ENCODE measurements at regions not wholly inside any gene's neighbourhood (a gene's known extent, or its start where the extent isn't known, plus 50 kb on each side); places are given as distances from the start of the nearest gene placed in this dataset.

DNA sequence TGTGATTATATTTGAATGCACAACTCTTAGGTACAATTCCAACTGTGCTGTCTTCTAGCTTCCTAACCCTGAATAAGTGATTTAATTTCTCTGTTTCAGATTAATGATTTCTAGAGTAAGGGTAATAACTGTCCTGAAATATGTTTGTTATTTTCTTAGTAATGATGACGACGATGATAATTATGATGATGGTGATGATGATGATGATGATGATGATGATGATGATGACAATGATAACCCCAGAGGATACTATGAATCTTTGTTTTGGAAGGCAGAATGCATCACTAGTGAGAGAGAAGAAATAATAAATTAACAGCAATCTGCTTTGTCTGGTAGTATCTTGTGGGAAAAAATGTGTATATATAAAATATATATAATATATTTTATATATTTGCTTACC lies 317.1 kb upstream of the CDH8 start:
- Histone ChIP-seq H3K4ac (ENCODE audit: low read depth, low read length) (no peak overlapping the region), H3K27ac (ENCODE audit: insufficient read length, low read depth, low read length) (no peak overlapping the region), H3K9ac (ENCODE audit: extremely low read depth, insufficient read length, low read length) (no peak overlapping the region), H2BK20ac (ENCODE audit: low read depth, low read length, poor library complexity, severe bottlenecking) (no peak overlapping the region), H3K9me3 (ENCODE audit: control insufficient read depth, low read depth, low read length) (no peaks in the 10 kb centered on the region), H4K5ac (ENCODE audit: insufficient read length, low read depth, low read length) (no peak overlapping the region), H3K23ac (ENCODE audit: insufficient read length, low read depth, low read length) (no peak overlapping the region), H3K56ac (ENCODE audit: insufficient read length, low read depth, low read length) (no peak overlapping the region), H3K14ac (ENCODE audit: insufficient read depth, low read length) (no peak overlapping the region), H3K79me2 (ENCODE audit: insufficient read depth, low read length) (no peaks in the 10 kb centered on the region), H3K23me2 (ENCODE audit: insufficient read length, low read depth, low read length, poor library complexity, severe bottlenecking) (no peaks in the 10 kb centered on the region), H3K18ac (ENCODE audit: insufficient read length, low read depth, low read length) (no peak overlapping the region), H2AK5ac (ENCODE audit: insufficient read length, low read length) (no peak overlapping the region), H3K79me1 (ENCODE audit: insufficient read depth, low read depth, low read length, poor library complexity, severe bottlenecking) (no peaks in the 10 kb centered on the region), H3K4me1 (ENCODE audit: insufficient read depth, low read length) (no peaks in the 10 kb centered on the region), H2BK15ac (ENCODE audit: low read depth, low read length) (no peak overlapping the region), H3T11ph (ENCODE audit: low read length) (no peak overlapping the region), H4K20me1 (ENCODE audit: control insufficient read depth, insufficient read depth, insufficient read length) (no peaks in the 10 kb centered on the region), H2AFZ (ENCODE audit: low read length) (no peak overlapping the region), H2BK12ac (ENCODE audit: insufficient read length, low read depth, low read length) (no peak overlapping the region), H2BK120ac (ENCODE audit: low read depth, low read length, poor library complexity, severe bottlenecking) (no peak overlapping the region), H3K27me3 (ENCODE audit: insufficient read depth, low read length) (no peaks in the 10 kb centered on the region), H3K4me2 (ENCODE audit: insufficient read depth, insufficient read length, low read length) (no peak overlapping the region), H2BK5ac (ENCODE audit: insufficient read length, low read length) (no peak overlapping the region), H4K91ac (ENCODE audit: insufficient read length, low read depth, low read length) (no peak overlapping the region), H4K8ac (replicated peaks; ENCODE audit: insufficient read length, low read depth, low read length) (no peak overlapping the region)
- TF ChIP-seq, protein P1, sequence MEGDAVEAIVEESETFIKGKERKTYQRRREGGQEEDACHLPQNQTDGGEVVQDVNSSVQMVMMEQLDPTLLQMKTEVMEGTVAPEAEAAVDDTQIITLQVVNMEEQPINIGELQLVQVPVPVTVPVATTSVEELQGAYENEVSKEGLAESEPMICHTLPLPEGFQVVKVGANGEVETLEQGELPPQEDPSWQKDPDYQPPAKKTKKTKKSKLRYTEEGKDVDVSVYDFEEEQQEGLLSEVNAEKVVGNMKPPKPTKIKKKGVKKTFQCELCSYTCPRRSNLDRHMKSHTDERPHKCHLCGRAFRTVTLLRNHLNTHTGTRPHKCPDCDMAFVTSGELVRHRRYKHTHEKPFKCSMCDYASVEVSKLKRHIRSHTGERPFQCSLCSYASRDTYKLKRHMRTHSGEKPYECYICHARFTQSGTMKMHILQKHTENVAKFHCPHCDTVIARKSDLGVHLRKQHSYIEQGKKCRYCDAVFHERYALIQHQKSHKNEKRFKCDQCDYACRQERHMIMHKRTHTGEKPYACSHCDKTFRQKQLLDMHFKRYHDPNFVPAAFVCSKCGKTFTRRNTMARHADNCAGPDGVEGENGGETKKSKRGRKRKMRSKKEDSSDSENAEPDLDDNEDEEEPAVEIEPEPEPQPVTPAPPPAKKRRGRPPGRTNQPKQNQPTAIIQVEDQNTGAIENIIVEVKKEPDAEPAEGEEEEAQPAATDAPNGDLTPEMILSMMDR (conservative IDR thresholded peaks at IDR 0.05): no peak
- H3K4me3 Mint-ChIP-seq: no peak overlapping the region
- no peaks in the 10 kb centered on the region for H3K36me3 Mint-ChIP-seq (ENCODE audit: insufficient read depth in 1 of 3, low read depth in 3 of 3)
- DNase-seq: no peak
- H3K27me3 Mint-ChIP-seq (ENCODE audit: low read depth): no peaks in the 10 kb centered on the region
- no peak overlapping the region for H3K27ac Mint-ChIP-seq
- no peaks in the 10 kb centered on the region; a peak in 1 of 5 replicates for H3K9me3 Mint-ChIP-seq
- WGBS (ENCODE audit: extremely low coverage, insufficient read length, low lambda C conversion rate): 100% methylated on average over 2 of the region's 2 CpGs
- no peaks in the 10 kb centered on the region for H3K4me1 Mint-ChIP-seq

All from H9 (cell line).